ENCODE measurements at regions not wholly inside any gene's neighbourhood (a gene's known extent, or its start where the extent isn't known, plus 50 kb on each side); places are given as distances from the start of the nearest gene placed in this dataset.

DNA sequence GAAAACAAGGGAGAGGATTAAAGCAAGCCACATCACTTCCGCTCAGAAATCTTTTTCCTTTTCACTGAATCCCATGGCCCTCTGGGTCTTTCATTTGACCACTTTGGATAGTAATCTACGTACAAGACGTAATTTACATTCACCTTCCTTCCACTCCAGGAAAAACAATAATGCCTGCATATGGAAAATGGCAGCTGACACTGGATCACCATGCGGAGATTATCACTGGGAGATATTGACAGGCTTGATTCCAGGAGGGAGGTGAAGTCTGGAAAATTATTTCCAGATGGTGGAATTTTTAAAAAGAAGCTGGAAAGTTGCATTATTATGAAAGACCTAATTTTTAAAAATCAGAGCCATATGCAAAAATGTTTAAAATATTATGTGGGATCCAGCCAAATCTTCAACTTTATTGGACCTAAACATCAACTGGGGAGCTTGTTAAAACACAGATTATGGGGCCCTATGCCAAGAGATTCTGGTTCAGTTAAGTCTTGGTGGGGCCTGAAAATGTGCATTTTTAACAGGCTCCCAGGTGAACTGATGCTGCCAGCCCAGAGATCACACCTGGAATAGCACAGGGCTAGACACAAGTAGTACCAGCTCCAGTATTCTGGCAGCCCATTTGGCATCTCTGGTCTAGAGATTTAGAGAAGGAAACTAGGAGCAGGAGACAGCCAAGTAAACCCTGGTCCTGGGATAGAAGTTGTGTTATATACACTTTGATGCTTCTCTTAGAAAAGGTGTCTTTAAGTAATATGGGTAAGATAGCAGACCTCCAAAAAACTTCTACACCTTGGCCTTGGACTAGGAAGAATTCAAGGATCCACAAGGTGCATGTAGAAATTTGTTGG lies 290.3 kb upstream of the LDB2 start:
- no CpG with 5 or more reads among the region's 4 CpGs for WGBS, 2 donors (ENCODE audit: extremely low coverage in 2 of 2, insufficient read length in 2 of 2, insufficient replicate concordance in 1 of 2)
- Histone ChIP-seq H2BK120ac (ENCODE audit: low read depth, low read length) (no peak overlapping the region), H2AFZ (ENCODE audit: low read length) (peak overlapping the region; percentile 70), H3K4ac (ENCODE audit: low read length) (no peak overlapping the region), H3K27ac (replicated peaks; ENCODE audit: low read length) (no peak overlapping the region), H3K14ac (ENCODE audit: low read length) (no peak overlapping the region), H4K8ac (ENCODE audit: low read depth, low read length) (no peak overlapping the region), H3K9me3 (replicated peaks in 1 of 2; ENCODE audit: control insufficient read depth in 2 of 2, insufficient read depth in 1 of 2, low read depth in 1 of 2, low read length in 2 of 2) (peaks cover 4 to 13% of the 10 kb centered on the region in 2 donors), H2AK5ac (ENCODE audit: low read depth, low read length) (no peak overlapping the region), H2BK15ac (ENCODE audit: low read length) (no peak overlapping the region), H2BK12ac (ENCODE audit: low read length) (no peak overlapping the region), H3K36me3 (replicated peaks in 1 of 2; ENCODE audit: control insufficient read depth in 2 of 2, insufficient read depth in 2 of 2, low read length in 2 of 2) (no peaks in the 10 kb centered on the region), H3K9ac (ENCODE audit: low read depth, low read length, poor library complexity) (no peak overlapping the region), H3K18ac (ENCODE audit: low read length) (no peak overlapping the region), H3K4me2 (ENCODE audit: insufficient read depth, low read length, poor library complexity, severe bottlenecking) (no peak overlapping the region), H2BK5ac (ENCODE audit: low read length) (no peak overlapping the region), H3K27me3 (ENCODE audit: control insufficient read depth in 3 of 3, insufficient read depth in 3 of 3, low read depth in 1 of 3, low read length in 3 of 3) (no peaks in the 10 kb centered on the region), H3K4me3 (ENCODE audit: low read length in 2 of 2) (no peak overlapping the region), H3K4me1 (ENCODE audit: control insufficient read depth in 2 of 2, insufficient read depth in 1 of 2, low read depth in 1 of 2, low read length in 2 of 2) (peaks cover 8 to 23% of the 10 kb centered on the region in 2 donors), H4K91ac (ENCODE audit: low read depth, low read length, poor library complexity) (no peak overlapping the region), H3K23ac (ENCODE audit: low read depth, low read length, poor library complexity) (no peak overlapping the region), H3K79me1 (ENCODE audit: low read depth, low read length) (no peaks in the 10 kb centered on the region)
- no peak for DNase-seq (ENCODE audit: low spot score)

DNA sequence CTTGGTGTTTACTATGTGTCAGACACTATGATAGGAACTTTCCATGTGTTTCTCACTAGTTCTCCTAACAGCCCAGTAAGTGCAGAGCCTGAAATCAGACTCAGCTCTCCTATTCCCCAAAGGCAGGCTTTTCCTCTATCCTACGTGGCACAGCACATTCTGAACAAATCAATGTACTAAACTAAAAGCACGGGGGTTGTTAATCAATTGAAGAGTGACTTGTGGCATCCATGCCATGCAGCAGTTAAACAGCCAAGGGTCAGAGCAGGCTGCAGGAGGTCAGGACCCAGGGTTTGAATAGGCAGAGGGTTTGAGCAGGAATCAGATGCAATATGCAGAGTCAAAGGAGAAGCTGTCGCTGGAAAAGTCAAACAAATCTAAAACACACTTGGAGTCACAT lies 289.7 kb upstream of the LDB2 start:
- DNase-seq (ENCODE audit: low spot score): no peak
- Histone ChIP-seq H3K4me3 (ENCODE audit: low read length in 2 of 2) (no peak overlapping the region), H2BK12ac (ENCODE audit: low read length) (no peak overlapping the region), H2BK120ac (ENCODE audit: low read depth, low read length) (no peak overlapping the region), H3K4ac (ENCODE audit: low read length) (no peak overlapping the region), H3K18ac (ENCODE audit: low read length) (no peak overlapping the region), H2BK5ac (ENCODE audit: low read length) (no peak overlapping the region), H2AK5ac (ENCODE audit: low read depth, low read length) (no peak overlapping the region), H3K23ac (ENCODE audit: low read depth, low read length, poor library complexity) (no peak overlapping the region), H4K8ac (ENCODE audit: low read depth, low read length) (no peak overlapping the region), H2AFZ (ENCODE audit: low read length) (peak overlapping the region; percentile 70), H3K9me3 (replicated peaks in 1 of 2; ENCODE audit: control insufficient read depth in 2 of 2, insufficient read depth in 1 of 2, low read depth in 1 of 2, low read length in 2 of 2) (peaks cover 4 to 9% of the 10 kb centered on the region in 2 donors), H2BK15ac (ENCODE audit: low read length) (no peak overlapping the region), H3K27ac (replicated peaks; ENCODE audit: low read length) (no peak overlapping the region), H3K14ac (ENCODE audit: low read length) (no peak overlapping the region), H3K27me3 (ENCODE audit: control insufficient read depth in 3 of 3, insufficient read depth in 3 of 3, low read depth in 1 of 3, low read length in 3 of 3) (no peaks in the 10 kb centered on the region), H4K91ac (ENCODE audit: low read depth, low read length, poor library complexity) (no peak overlapping the region), H3K36me3 (replicated peaks in 1 of 2; ENCODE audit: control insufficient read depth in 2 of 2, insufficient read depth in 2 of 2, low read length in 2 of 2) (no peaks in the 10 kb centered on the region), H3K4me1 (ENCODE audit: control insufficient read depth in 2 of 2, insufficient read depth in 1 of 2, low read depth in 1 of 2, low read length in 2 of 2) (peaks cover 8 to 23% of the 10 kb centered on the region in 2 donors), H3K4me2 (ENCODE audit: insufficient read depth, low read length, poor library complexity, severe bottlenecking) (no peak overlapping the region), H3K79me1 (ENCODE audit: low read depth, low read length) (no peaks in the 10 kb centered on the region), H3K9ac (ENCODE audit: low read depth, low read length, poor library complexity) (no peak overlapping the region)
- no CpG with 5 or more reads among the region's 3 CpGs for WGBS, 2 donors (ENCODE audit: extremely low coverage in 2 of 2, insufficient read length in 2 of 2, insufficient replicate concordance in 1 of 2)

DNA sequence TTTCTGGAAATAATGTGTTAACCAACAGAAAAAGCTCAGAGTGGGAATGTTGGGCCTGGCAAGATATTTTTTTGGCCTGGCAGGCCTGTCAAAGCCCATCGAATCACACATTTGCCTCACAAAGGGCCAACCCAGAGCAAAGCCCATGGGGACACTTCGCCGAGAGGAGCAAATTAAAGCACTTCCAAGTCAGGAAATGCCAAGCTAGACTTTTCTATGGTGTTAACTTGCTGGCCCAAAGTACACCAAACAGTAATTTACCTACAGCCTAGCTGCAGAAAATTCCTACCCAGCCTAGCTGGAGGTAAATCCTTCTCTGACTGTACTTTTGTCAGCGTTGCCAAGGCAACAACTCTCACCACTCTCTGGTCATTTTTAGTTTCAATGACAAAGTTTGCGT lies 288.6 kb upstream of the LDB2 start:
- H3K9me3 ChIP-seq (replicated peaks in 1 of 2; ENCODE audit: control insufficient read depth in 2 of 2, insufficient read depth in 1 of 2, low read depth in 1 of 2, low read length in 2 of 2): peaks cover 4 to 9% of the 10 kb centered on the region in 2 donors

DNA sequence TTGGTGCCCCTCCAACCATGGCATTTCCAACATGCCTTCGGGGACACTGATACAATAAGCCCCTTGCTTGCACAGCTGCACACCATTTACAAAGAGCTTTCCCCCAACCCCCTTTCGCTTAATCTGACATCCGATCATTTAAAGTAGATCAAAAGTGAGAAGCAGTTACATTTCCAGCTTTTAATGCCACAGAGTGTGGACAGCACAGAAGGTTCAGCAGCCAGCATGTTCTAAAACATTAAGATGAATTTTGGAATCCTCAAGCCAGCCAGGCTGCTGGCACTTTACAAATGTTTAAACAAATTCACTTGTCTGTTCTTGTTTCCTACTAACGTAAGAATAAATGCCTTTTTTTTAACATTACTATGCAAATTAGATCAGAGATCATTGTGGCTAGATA lies 284.4 kb upstream of the LDB2 start:
- no peak overlapping the region for H3K4me3 ChIP-seq (ENCODE audit: low read length in 2 of 2)
- no peaks in the 10 kb centered on the region for H3K36me3 ChIP-seq (replicated peaks in 1 of 2; ENCODE audit: control insufficient read depth in 2 of 2, insufficient read depth in 2 of 2, low read length in 2 of 2)
- H3K4ac ChIP-seq (ENCODE audit: low read length): no peak overlapping the region
- H2BK12ac ChIP-seq (ENCODE audit: low read length): no peak overlapping the region
- no peak overlapping the region for H3K9ac ChIP-seq (ENCODE audit: low read depth, low read length, poor library complexity)
- H3K27me3 ChIP-seq (ENCODE audit: control insufficient read depth in 3 of 3, insufficient read depth in 3 of 3, low read depth in 1 of 3, low read length in 3 of 3): no peaks in the 10 kb centered on the region
- no peak overlapping the region for H3K4me2 ChIP-seq (ENCODE audit: insufficient read depth, low read length, poor library complexity, severe bottlenecking)
- no peak overlapping the region for H3K23ac ChIP-seq (ENCODE audit: low read depth, low read length, poor library complexity)
- no peaks in the 10 kb centered on the region for H3K79me1 ChIP-seq (ENCODE audit: low read depth, low read length)
- no peak overlapping the region for H2BK120ac ChIP-seq (ENCODE audit: low read depth, low read length)
- H2BK15ac ChIP-seq (ENCODE audit: low read length): no peak overlapping the region
- no peak overlapping the region for H2AK5ac ChIP-seq (ENCODE audit: low read depth, low read length)
- H3K27ac ChIP-seq (replicated peaks; ENCODE audit: low read length): no peak overlapping the region
- no peak for DNase-seq (ENCODE audit: low spot score)
- no peak overlapping the region for H4K91ac ChIP-seq (ENCODE audit: low read depth, low read length, poor library complexity)
- peak overlapping the region; percentile 56 for H2AFZ ChIP-seq (ENCODE audit: low read length)
- WGBS, 2 donors (ENCODE audit: extremely low coverage in 2 of 2, insufficient read length in 2 of 2, insufficient replicate concordance in 1 of 2): no CpG with 5 or more reads among the region's 4 CpGs
- H3K4me1 ChIP-seq (ENCODE audit: control insufficient read depth in 2 of 2, insufficient read depth in 1 of 2, low read depth in 1 of 2, low read length in 2 of 2): peaks cover 5 to 12% of the 10 kb centered on the region in 2 donors
- no peak overlapping the region for H3K18ac ChIP-seq (ENCODE audit: low read length)
- H3K9me3 ChIP-seq (replicated peaks in 1 of 2; ENCODE audit: control insufficient read depth in 2 of 2, insufficient read depth in 1 of 2, low read depth in 1 of 2, low read length in 2 of 2): peaks cover 0 to 5% of the 10 kb centered on the region in 2 donors
- H2BK5ac ChIP-seq (ENCODE audit: low read length): no peak overlapping the region
- no peak overlapping the region for H3K14ac ChIP-seq (ENCODE audit: low read length)
- no peak overlapping the region for H4K8ac ChIP-seq (ENCODE audit: low read depth, low read length)

More for the DNA sequence above, 288.6 kb upstream of the LDB2 start:
- no peak overlapping the region for H2BK120ac ChIP-seq (ENCODE audit: low read depth, low read length)
- no peak overlapping the region for H3K4ac ChIP-seq (ENCODE audit: low read length)
- H3K23ac ChIP-seq (ENCODE audit: low read depth, low read length, poor library complexity): no peak overlapping the region
- H3K9ac ChIP-seq (ENCODE audit: low read depth, low read length, poor library complexity): no peak overlapping the region
- DNase-seq (ENCODE audit: low spot score): no peak
- H2AK5ac ChIP-seq (ENCODE audit: low read depth, low read length): no peak overlapping the region
- H3K18ac ChIP-seq (ENCODE audit: low read length): no peak overlapping the region
- H3K14ac ChIP-seq (ENCODE audit: low read length): no peak overlapping the region
- no peaks in the 10 kb centered on the region for H3K27me3 ChIP-seq (ENCODE audit: control insufficient read depth in 3 of 3, insufficient read depth in 3 of 3, low read depth in 1 of 3, low read length in 3 of 3)
- no peak overlapping the region for H3K4me3 ChIP-seq (ENCODE audit: low read length in 2 of 2)
- H2BK5ac ChIP-seq (ENCODE audit: low read length): no peak overlapping the region
- no CpG with 5 or more reads among the region's 5 CpGs for WGBS, 2 donors (ENCODE audit: extremely low coverage in 2 of 2, insufficient read length in 2 of 2, insufficient replicate concordance in 1 of 2)
- H4K91ac ChIP-seq (ENCODE audit: low read depth, low read length, poor library complexity): no peak overlapping the region
- H2AFZ ChIP-seq (ENCODE audit: low read length): peak overlapping the region; percentile 70
- H2BK15ac ChIP-seq (ENCODE audit: low read length): no peak overlapping the region
- no peak overlapping the region for H3K27ac ChIP-seq (replicated peaks; ENCODE audit: low read length)
- no peaks in the 10 kb centered on the region for H3K79me1 ChIP-seq (ENCODE audit: low read depth, low read length)
- no peak overlapping the region for H2BK12ac ChIP-seq (ENCODE audit: low read length)
- H4K8ac ChIP-seq (ENCODE audit: low read depth, low read length): no peak overlapping the region
- no peaks in the 10 kb centered on the region for H3K36me3 ChIP-seq (replicated peaks in 1 of 2; ENCODE audit: control insufficient read depth in 2 of 2, insufficient read depth in 2 of 2, low read length in 2 of 2)
- peaks cover 9 to 23% of the 10 kb centered on the region in 2 donors for H3K4me1 ChIP-seq (ENCODE audit: control insufficient read depth in 2 of 2, insufficient read depth in 1 of 2, low read depth in 1 of 2, low read length in 2 of 2)
- H3K4me2 ChIP-seq (ENCODE audit: insufficient read depth, low read length, poor library complexity, severe bottlenecking): no peak overlapping the region

Data from neuronal stem cell (in vitro differentiated cells).